MCF 10A (cell line): ENCODE measurements at regions not wholly inside any gene's neighbourhood (a gene's known extent, or its start where the extent isn't known, plus 50 kb on each side); places are given as distances from the start of the nearest gene placed in this dataset.

Source experiments
- BruUV-seq: library from RNA; stranded (reverse); fragments of 400-500 nt; replicated peaks from 2 replicates; lab custom pipeline; 2021; lab: Mats Ljungman, UMichigan
- CTCF ChIA-PET: fragments of 300-600 bp; sonication (Branson Sonifier 250); formaldehyde crosslinking; extraction: SDS; loops from one replicate; lab custom pipeline; 2021; ENCODE audit warnings: antibody characterized with exemption, inconsistent platforms; lab: Yijun Ruan, JAX
- POLR2A ChIA-PET: fragments of 300-600, 350-650 bp; sonication (Branson Sonifier 250); formaldehyde crosslinking; extraction: SDS; loops from one replicate; lab custom pipeline; 2020; ENCODE audit warnings: antibody characterized with exemption, inconsistent platforms; lab: Yijun Ruan, JAX
- DNase-seq: peaks from one replicate; pipeline ENCODE4 v3.0.0-alpha.2; 2018; ENCODE audit not compliant: unreplicated experiment
- H3K27ac Mint-ChIP-seq: one replicate; pipeline ENCODE4 v1.8.0; 2022; ENCODE audit warnings: mild to moderate bottlenecking, low read depth, mixed read lengths; ENCODE audit not compliant: unreplicated experiment
- H3K27me3 Mint-ChIP-seq: one replicate; pipeline ENCODE4 v1.8.0; 2022; ENCODE audit warnings: mixed read lengths; ENCODE audit not compliant: insufficient read depth, unreplicated experiment
- H3K36me3 Mint-ChIP-seq: one replicate; pipeline ENCODE4 v1.8.0; 2022; ENCODE audit warnings: mild to moderate bottlenecking, moderate library complexity, mixed read lengths; ENCODE audit not compliant: insufficient read depth, unreplicated experiment
- H3K4me1 Mint-ChIP-seq: one replicate; pipeline ENCODE4 v1.8.0; 2022; ENCODE audit warnings: mixed read lengths; ENCODE audit not compliant: insufficient read depth, unreplicated experiment
- H3K4me3 Mint-ChIP-seq: one replicate; pipeline ENCODE4 v1.8.0; 2022; ENCODE audit warnings: mild to moderate bottlenecking, moderate library complexity, mixed read lengths; ENCODE audit not compliant: unreplicated experiment
- H3K9me3 Mint-ChIP-seq: one replicate; pipeline ENCODE4 v1.8.0; 2022; ENCODE audit warnings: mixed read lengths; ENCODE audit not compliant: unreplicated experiment
- intact Hi-C: fragments of 100-400 bp; cut with micrococcal nuclease; formaldehyde crosslinking; loops from 2 replicates; pipeline ENCODE4 v1.14.1; 2022
- TF ChIP-seq, protein P1 (sequence below): fragments of 200-600 bp; IDR thresholded peaks from one replicate; pipeline ENCODE4 v1.8.0; 2022; ENCODE audit warnings: antibody characterized with exemption, mild to moderate bottlenecking; ENCODE audit not compliant: unreplicated experiment

- TSS peak; percentile 95 for BruUV-seq
- DNase-seq = peak; percentile 77
- POLR2A ChIA-PET = interaction anchor here (0.6 to 5.4 kb wide), 19 partner anchors 10 to 1029 kb away, joined by 3 to 77 read pairs (median 4); partner anchors contain the start of genes ETAA1 and MEIS1
- Mint-ChIP-seq H3K4me1 (peaks cover 37% of the 10 kb centered on the region), H3K36me3 (no peaks in the 10 kb centered on the region), H3K27me3 (no peaks in the 10 kb centered on the region), H3K9me3 (no peaks in the 10 kb centered on the region), H3K4me3 (peak overlapping the region; percentile 8), H3K27ac (peak overlapping the region; percentile 92)
- TF ChIP-seq, protein P1, sequence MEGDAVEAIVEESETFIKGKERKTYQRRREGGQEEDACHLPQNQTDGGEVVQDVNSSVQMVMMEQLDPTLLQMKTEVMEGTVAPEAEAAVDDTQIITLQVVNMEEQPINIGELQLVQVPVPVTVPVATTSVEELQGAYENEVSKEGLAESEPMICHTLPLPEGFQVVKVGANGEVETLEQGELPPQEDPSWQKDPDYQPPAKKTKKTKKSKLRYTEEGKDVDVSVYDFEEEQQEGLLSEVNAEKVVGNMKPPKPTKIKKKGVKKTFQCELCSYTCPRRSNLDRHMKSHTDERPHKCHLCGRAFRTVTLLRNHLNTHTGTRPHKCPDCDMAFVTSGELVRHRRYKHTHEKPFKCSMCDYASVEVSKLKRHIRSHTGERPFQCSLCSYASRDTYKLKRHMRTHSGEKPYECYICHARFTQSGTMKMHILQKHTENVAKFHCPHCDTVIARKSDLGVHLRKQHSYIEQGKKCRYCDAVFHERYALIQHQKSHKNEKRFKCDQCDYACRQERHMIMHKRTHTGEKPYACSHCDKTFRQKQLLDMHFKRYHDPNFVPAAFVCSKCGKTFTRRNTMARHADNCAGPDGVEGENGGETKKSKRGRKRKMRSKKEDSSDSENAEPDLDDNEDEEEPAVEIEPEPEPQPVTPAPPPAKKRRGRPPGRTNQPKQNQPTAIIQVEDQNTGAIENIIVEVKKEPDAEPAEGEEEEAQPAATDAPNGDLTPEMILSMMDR = no peak
- CTCF ChIA-PET = interaction anchor here (0.6 to 1.4 kb wide), 5 partner anchors 70 to 263 kb away, joined by 3 read pairs; no protein-coding TSS in a partner anchor
- intact Hi-C loops = loop anchor here (5.0 kb wide), 2 partner anchors 66 to 1036 kb away; partner anchors contain the start of gene ETAA1
Observed at GRCh38 chr2:67462738-67463496, 65.8 kb downstream of the ETAA1 start.

DNA sequence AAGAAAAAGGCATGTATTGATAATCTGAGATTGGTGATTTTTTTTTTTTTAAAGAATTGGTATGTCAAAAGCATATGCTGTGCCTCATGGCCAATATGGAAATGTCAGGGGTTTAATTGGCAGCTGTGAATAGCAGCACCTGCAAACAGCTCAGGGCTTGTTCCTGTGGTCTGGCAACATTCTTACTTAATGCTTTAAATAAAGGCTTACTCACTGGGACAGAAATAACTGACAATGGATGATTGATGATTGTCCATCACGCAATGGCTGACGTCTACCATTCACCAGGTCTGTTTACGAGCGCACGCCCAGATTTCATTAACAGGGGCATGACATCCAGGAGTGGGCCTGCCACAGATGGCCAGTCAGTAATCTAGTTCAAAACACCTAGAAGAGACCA, 66.7 kb downstream of the ETAA1 start:
- intact Hi-C loops = loop anchor here (5.0 kb wide), 2 partner anchors 67 to 1037 kb away; partner anchors contain the start of gene ETAA1

GRCh38 chr2:67465623-67466022, 68.5 kb downstream of the ETAA1 start:
- H3K27me3 Mint-ChIP-seq = no peaks in the 10 kb centered on the region
- no peaks in the 10 kb centered on the region for H3K36me3 Mint-ChIP-seq
- no peaks in the 10 kb centered on the region for H3K9me3 Mint-ChIP-seq
- TF ChIP-seq, protein P1 = no peak
- CTCF ChIA-PET = interaction anchor here (0.7 to 3.1 kb wide), 3 partner anchors 10 to 503 kb away, joined by 3 to 24 read pairs (median 6); partner anchors contain the start of gene ETAA1
- no peak overlapping the region for H3K27ac Mint-ChIP-seq
- POLR2A ChIA-PET = interaction anchor here (0.7 to 5.4 kb wide), 8 partner anchors 12 to 1032 kb away, joined by 3 to 77 read pairs (median 10); no protein-coding TSS in a partner anchor
- BruUV-seq = no TSS peak
- DNase-seq = no peak
- H3K4me1 Mint-ChIP-seq = peaks cover 30% of the 10 kb centered on the region
- no peak overlapping the region for H3K4me3 Mint-ChIP-seq
- intact Hi-C loops = no loop called here

More for the DNA sequence above, 66.7 kb downstream of the ETAA1 start:
- TF ChIP-seq, protein P1 = no peak
- BruUV-seq = no TSS peak
- CTCF ChIA-PET = interaction anchor here (0.6 to 3.1 kb wide), 2 partner anchors 12 to 74 kb away, joined by 3 to 24 read pairs; no protein-coding TSS in a partner anchor
- POLR2A ChIA-PET = interaction anchor here (0.6 to 5.4 kb wide), 19 partner anchors 9 to 1030 kb away, joined by 3 to 77 read pairs (median 5); partner anchors contain the start of genes ETAA1 and MEIS1
- DNase-seq = peak; percentile 97
- Mint-ChIP-seq H3K27ac (peak overlapping the region; percentile 92), H3K27me3 (no peaks in the 10 kb centered on the region), H3K4me3 (peak overlapping the region; percentile 28), H3K4me1 (peaks cover 37% of the 10 kb centered on the region), H3K9me3 (no peaks in the 10 kb centered on the region), H3K36me3 (no peaks in the 10 kb centered on the region)

DNA sequence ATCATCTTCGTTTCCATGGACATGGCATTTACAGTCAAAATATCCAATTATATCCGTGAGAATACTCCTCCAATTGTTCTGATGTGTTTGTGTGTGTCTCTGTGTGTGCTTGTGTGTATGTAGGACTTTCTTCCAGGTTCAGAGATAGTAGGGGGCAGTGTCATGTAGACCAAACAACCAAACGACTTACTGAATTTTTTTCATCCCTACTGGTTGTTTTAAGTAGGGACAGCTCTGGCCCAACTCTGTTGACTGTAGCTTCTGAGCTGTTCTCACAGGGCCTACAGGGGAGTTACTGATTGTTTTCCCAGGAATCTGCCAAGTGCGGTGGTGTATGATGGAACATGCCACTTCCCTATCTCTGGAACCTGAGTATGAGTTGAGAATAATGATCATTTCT, 69.6 kb downstream of the ETAA1 start:
- no peaks in the 10 kb centered on the region for H3K9me3 Mint-ChIP-seq
- TF ChIP-seq, protein P1 = no peak
- H3K4me3 Mint-ChIP-seq = no peak overlapping the region
- H3K27me3 Mint-ChIP-seq = no peaks in the 10 kb centered on the region
- ChIA-PET CTCF (interaction anchor here (3.1 kb wide), 1 partner anchor 9 kb away, joined by 24 read pairs; no protein-coding TSS in a partner anchor), POLR2A (interaction anchor here (5.4 kb wide), 1 partner anchor 14 kb away, joined by 77 read pairs; no protein-coding TSS in a partner anchor)
- H3K27ac Mint-ChIP-seq = no peak overlapping the region
- peaks cover 30% of the 10 kb centered on the region for H3K4me1 Mint-ChIP-seq
- intact Hi-C loops = no loop called here
- no peak for DNase-seq
- H3K36me3 Mint-ChIP-seq = no peaks in the 10 kb centered on the region
- BruUV-seq = no TSS peak
